Activated CD4-positive, alpha-beta T cell treated with anti-CD3 and anti-CD28 coated beads, Interleukin-2, Interleukin-6, amounts not matched to agents 100 ng/mL and 50 ng/mL, durations not matched to agents 16 hours and 8 hours (primary cell): ENCODE measurements at regions not wholly inside any gene's neighbourhood (a gene's known extent, or its start where the extent isn't known, plus 50 kb on each side); places are given as distances from the start of the nearest gene placed in this dataset.
"Not testable (repeated sequence)": the region's sequence is repeated elsewhere in the genome, so short reads cannot be mapped to it uniquely, and the experiment has no call there.

Source experiments
- DNase-seq: peaks from one replicate; pipeline ENCODE4 v3.0.0-alpha.2; 2020

DNA sequence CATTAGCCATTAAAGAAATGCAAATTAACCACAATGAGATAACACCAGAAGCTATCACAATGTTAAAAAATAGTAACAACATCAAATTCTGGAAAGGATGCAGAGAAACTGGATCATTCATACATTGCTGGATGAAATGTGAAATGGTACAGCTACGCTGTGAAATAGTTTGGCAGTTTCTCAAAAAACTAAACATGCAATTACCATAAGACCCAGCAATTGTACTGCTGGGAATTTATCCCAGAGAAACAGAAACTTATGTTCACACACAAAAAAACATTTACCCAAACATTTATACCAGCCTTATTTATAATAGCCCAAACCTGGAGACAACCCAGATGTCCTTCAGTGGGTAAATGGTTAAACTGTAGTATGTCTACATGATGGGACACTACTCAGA lies 592.9 kb downstream of the ZNF608 start:
- DNase-seq = no peak

DNA sequence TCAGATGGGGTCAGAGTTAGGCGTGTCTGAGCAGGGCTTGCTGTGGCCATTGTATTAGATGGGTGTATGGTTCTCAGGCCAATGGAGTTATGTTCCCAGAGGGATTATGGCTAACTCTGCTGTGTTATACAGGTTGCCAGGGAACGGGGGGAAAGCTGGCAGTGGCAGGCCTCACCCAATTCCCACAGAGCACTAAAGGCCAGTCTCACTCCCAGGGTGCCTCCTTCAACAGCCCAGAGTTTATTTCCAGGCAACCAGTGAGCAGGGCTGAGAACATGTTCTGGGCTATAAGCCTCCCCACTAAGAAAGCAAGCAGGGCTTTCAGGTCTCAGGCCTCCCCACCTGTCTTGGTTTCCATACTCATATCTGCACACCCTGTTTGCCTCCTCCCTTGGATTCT lies 597.9 kb downstream of the ZNF608 start:
- DNase-seq = no peak

DNA sequence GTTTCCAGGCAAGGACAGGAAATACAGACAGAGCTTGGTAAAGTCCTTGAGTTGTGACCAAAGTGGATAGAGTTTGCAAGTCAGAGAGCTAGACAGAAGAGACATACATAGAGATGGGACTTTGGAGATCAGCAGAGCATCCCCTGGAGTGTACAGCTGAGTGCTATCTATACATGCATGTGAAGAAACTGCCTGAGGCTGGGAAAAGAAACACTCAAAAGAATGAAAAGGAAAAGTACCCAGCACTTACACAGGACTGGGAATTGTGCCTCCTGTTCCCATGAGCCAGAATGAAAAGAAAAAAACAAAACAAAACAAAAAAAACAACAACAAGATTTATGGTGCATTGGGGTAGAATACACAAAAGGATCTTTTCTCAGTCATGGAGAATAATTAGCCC lies 606.4 kb downstream of the ZNF608 start:
- no peak for DNase-seq

DNA sequence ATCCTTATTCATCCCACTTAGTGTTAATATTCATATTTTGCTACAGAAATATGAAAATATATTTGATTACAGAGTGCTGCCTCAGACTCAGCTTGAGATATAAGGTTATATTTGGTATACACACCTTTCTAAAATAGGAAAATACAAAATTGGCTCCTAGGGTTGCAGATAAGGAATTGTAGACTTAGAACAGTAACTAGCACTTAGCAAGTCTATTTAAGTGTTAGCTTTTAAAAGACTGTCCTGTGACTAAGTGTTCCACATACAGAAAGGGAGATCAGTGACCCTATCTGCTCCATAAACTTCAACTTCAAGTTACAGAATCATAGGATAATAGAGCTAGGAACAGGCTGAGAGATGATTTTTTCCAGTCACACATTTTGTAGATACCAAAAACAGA lies 607.0 kb downstream of the ZNF608 start:
- DNase-seq = no peak

DNA sequence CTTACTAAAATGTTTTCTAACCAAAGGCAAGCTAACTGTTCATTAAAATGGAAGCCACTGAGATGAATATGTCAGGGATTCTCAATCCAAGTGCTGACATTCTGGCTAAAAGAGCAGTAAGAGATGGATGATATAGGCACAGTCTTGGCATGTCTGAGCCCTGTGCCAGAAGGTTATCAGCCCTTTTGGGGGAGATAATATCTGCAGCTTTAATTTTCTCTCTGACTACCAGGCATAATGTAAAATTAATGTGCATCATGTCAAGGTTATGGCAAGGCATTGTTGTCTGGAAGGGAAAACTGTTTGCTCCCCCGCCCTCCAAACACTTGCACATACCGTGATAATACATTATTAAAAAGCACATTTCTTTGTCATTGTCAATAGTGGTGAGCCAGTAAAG lies 609.8 kb downstream of the ZNF608 start:
- DNase-seq = no peak

DNA sequence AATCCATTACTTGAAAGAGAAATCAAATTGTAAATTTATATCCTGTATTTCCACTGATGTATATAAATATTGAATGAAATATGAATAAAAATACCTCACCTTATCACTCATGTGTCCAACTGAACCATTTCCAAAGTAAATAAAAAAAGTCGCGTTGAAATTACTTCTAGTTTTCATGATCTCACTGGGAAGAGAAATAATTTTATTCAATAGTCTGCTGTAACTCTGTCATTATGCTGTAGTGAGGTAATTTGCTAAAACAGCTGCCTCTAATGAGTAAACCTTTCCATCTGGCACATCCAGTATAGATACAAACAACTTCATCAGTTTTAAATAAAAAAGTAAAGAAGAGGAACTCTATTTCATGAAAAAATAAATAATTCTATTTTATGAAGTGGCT lies 611.5 kb downstream of the ZNF608 start:
- no peak for DNase-seq

DNA sequence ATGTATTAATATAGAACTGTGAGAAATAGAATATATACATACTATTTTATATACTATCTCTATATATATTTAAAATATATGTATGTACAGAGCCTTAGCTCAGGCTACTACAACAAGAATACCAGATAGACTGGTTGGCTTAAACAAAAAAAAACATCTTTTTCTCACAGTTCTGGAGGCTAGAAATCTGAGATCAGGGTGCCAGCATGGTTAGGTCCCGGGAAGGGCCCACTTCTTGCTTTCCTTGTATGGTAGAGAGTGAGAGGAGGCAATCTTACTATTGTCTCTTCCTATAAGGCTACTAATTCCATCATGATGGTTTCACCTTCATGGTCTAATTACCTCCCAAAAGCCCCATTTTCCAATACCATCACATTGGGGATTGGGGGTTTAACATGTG lies 613.0 kb downstream of the ZNF608 start:
- DNase-seq = no peak

DNA sequence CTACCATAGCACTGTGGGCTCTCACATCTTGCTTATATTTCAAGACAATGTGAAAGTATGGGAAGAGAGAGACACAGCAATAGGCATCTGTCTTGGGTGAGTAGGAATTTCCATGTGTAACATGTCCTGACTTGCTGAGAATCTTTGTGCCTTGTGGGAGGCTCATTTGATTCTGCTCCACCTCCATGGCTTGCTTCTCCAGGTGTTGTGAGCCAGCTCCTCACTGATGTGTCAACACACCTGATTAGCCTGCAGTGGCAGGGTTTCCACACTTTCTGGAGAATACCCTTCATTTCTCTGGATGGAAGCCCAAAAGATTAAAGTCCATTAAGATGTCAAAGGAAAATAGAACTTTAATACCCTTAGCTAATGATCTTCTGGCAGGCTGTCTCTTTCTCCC lies 613.6 kb downstream of the ZNF608 start:
- DNase-seq = no peak

DNA sequence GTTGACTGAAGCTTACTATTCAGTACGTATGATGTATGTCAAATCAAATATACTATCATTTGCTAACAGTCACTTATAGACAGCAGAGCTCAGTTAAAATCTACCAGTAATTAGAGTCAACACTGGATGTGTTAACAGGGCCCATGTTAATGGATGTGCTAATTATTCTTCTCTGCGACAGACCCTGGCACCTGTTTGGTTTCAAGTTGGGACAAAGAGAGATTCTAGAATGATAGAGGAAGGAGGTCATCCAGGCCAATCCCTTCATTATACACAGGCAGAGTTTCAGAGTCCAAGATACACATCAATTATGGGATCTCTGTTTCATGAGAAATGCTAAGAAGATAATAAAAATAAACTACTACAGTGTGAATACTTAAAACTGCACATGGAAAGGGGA lies 615.0 kb downstream of the ZNF608 start:
- DNase-seq = no peak

DNA sequence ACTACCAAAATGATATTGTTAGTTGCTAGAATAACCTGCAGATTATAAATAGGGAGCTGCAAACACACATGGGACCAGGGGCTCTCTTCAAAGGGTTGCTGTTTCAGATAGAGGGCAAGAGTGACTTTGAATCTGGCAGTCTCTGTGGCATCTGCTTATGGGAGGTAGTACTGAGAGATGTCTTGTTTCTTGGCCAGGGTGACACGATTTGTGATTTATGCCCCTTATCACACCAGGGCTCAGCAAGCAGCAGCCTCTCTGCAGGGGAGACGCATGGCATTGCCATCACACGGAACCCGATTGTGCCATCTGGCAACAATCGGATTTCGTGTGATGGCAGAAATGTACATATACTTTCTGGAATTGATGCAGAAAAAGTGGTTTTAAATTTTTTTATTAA lies 615.6 kb downstream of the ZNF608 start:
- DNase-seq = no peak

DNA sequence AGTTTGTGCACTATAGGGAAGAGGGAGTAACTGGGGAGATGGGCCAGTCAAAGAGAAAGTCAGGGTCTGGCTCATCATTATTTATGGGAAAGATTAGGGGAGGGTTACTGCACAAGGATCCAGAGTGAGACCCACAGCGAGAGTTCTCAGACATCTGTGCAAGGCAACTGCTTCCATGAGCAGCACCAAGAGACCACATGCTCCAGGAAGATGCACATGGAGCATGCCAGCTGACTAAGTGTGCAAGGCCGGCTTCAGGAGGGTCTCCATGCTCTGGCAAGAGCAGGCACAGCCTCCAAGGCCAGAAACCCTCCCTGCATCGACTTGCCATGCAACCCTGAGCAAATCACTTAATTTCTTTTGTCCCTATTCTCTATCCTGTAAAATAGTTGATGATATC lies 616.9 kb downstream of the CSNK1G3 start:
- DNase-seq = no peak

DNA sequence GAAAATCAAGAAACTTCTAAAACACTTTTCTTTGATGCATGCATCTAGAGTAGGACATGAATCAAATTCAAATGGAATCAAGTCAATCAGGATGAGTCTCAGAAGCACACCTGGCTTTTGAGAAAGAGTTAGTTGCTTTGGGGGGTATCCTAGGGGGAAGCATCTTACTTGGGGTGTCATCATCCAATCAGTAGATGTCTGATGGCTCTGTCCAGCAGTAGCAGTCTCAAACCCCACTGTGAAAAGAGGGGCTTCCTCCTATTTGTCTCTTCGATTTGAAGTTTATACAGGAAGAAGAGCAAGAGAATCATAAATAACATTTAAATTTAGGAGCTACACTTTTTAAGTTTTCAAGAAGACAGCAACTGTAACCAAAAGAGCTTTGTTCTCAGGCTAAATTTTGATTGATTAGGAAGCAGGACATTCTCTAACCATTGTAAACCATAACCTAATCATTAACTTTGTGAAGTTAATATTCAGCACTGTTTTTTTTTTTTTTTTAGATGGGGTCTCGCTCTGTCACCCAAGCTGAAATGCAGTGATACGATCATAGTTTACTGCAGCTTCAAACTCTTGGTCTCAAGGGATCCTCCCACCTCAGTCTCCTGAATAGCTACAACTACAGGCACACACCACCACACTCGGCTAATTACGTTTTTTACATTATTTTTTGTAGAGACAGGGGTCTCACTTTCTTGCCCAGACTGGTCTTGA lies 614.7 kb downstream of the CSNK1G3 start:
- DNase-seq = no peak

DNA sequence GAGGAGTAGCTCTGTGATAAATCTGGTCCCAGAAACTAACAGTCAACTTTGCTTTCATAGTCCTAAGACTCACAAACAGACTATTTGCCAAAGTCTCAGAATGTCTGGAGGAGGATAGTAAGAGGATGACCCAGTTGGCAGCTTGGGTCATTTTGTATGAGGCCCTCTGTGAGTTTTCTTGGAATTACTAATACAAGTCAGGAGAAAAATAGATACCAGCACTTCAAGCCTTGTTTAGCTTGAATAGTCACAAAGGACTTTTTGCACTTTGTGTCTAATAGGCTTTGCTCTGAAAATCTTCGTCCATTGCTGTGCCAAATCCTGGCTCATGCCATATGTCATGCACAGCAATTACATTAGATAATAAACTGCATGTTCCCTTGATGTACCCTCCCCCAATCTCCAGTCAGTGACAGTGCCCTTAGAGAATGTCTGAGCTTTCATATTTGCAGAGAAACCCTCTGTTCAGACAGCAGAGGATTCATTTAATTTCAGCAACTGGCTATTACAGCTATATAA lies 612.8 kb downstream of the CSNK1G3 start:
- DNase-seq = no peak

DNA sequence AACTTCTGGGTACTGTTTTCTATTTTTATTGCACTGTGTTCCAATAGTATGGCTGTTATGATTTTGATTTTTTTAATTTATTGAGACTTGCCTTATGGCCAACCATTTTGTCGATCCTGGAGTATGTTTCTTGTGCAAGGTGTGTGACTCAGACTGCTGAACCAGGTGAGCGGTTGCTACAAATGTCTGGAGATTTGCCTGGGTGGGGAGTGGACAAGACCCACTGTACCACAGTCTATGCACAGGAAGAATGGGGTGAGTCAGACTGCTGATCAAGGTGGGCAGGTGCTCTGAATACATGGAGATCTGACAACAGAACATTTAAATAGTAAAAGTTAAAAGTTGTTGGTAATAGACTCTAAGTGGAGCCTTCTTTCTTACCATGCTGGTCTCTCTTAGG lies 609.2 kb downstream of the CSNK1G3 start:
- DNase-seq = no peak

DNA sequence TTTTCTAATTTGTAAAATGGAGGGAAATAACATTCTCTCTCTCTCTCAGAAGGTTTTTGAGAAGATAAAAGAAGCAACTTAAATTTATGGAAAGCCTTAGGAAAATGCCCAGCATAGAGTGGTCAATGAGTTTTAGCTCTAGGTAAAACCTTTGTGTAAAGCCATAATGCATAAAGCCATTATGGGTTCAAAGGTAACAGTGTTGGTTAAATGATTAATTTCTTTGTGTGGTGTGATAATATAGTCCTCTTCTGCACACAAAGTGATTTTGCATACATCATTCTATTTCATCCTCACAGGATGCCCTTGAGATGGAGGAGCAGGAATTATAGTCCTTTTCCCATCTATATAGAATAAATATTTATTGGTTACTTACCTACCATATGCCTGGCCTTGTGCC lies 602.9 kb downstream of the CSNK1G3 start:
- no peak for DNase-seq

DNA sequence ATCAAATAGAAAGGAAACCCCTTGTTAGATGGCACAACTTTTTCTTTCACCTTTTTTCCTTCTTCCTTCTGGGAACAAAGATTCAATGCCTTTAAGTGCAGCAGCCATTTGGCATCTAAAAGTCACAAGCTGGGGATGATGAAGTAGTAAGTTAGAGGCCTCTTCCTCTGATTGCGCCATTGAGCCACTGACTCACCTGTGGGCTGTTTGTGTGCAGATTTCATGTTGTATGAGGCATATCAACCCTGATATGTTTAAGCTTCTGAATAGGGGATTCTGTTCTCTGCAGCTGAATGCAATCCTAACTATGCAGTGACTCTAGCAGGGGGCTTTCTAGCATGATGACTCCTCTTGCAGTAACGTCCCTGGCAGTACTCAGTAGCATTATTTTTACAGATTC lies 599.9 kb downstream of the CSNK1G3 start:
- no peak for DNase-seq

DNA sequence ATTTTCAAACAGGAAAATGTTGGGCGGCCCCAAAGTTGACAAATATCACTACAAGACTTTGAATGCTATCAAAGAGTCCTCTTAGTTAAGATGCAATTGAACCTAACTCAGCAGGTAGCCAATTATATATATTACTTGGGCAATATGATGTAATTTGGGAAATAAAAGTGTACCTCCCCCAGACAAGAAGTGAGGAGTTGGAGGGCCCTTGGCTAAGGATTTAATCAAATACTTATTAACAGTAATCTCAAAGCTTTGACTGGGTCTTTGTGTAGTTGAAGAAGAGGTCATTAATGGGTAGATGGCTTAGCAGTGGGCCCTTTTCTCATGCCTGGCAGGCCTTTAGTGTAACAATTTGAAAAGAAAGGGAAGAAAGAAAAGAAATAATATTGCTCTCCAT lies 599.0 kb downstream of the CSNK1G3 start:
- no peak for DNase-seq

DNA sequence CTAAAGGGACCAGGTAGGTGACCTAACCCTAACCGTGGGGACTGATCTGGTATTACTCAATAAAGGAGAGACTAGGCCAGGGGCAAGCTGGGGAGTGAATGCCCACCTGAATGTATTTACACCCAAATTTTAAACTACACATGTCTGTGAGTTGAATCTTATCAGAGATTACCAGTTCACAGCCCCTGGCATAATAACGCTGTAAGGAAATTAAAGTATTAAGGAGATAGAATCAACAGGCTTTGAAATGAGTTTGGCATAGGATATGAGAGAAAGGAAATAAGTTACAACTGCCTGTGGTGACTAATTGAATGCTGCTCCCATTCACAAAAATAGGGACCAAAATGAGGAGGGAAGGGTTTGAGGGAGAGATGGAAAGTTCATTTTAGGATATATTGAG lies 593.3 kb downstream of the CSNK1G3 start:
- no peak for DNase-seq

DNA sequence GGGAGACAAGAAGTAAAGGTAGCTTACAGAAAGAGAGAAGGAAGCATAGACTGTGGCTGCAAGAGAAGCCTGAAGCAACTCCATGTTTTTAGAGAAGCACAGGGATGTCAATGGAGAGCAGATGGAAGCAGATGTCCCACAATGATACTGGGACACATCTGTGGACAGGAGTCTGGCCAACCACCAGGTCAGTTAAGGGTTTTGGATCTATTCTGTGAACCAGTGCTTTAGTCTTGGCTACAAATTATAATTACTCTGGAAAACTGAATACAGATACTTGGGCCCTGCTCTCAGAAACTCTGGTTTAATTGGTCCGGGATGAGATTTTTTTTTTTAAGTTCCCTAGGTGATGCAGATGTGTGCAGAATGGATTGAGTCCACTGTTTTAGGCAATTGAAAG lies 592.8 kb downstream of the CSNK1G3 start:
- no peak for DNase-seq

DNA sequence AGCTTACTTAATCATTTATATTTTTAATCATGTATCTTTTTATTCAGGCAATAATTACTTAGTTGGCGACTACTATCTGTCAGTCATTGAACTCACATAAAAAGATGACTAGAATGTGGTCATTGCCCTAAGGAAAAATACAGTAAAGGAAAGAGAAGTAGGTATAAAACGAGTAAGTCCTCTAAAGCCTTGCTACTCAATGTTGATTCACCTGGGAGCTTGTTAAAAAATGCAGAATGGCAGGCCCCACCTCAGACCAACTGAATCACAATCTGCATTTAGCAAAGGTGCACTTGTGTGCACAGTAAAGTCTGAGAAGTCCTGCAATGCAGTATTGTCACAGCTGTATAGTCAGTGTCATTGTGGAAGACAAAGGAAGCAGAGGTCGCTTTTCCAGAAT lies 592.4 kb downstream of the CSNK1G3 start:
- DNase-seq = no peak

DNA sequence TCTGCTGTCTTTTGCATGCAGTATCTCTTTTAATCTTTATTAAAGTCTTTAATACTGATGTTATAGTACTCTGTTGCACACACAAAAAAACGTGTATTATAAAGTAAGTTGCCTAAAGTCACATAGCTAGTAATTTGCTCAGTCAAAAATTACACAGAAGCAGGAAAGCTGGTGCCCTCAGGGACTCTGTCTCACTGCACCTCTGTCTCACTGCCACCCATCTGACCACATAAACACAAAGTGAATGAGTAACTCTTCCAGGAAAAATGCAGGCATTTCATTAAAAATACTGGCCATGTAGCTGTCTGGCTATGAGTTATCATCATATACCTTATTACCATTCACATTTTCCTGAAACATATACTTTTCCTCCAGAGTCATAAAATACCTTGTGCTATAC lies 591.7 kb downstream of the CSNK1G3 start:
- no peak for DNase-seq

DNA sequence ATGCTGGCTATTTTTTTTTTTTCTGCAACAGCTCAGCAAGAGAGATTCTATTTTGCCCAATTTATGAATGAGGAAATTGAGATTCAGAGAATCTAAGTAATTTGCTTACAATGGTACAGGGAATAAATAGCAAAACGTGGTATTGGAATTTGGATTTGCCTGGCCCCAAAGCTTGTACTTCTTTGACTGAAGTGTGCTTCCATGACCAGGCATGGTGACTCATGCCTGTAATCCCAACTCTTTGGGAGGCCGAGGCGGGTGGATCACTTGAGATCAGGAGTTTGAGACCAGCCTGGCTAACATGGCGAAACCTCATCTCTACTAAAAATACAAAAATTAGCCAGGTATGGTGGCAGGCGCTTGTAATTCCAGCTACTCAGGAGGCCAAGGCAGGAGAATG lies 591.1 kb downstream of the CSNK1G3 start:
- not testable (repeated sequence) for DNase-seq

DNA sequence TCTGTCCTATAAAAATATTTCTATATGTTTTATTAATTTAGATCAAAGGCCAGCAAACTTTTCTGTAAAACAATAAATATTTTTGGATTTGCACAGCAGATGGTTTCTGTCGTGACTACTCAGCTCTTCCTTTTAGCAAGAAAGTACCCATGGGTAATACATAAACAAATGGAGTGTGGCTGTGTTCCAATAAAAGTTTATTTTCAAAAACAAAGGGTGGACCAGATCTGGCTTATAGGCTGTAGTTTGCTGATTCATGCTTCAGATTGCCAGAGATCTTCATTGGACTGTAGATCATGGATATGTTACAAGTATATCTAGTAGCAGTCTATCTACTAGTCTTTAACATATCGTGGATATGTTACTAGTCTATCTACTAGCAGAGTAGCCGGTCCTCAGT lies 590.5 kb downstream of the CSNK1G3 start:
- DNase-seq = no peak

DNA sequence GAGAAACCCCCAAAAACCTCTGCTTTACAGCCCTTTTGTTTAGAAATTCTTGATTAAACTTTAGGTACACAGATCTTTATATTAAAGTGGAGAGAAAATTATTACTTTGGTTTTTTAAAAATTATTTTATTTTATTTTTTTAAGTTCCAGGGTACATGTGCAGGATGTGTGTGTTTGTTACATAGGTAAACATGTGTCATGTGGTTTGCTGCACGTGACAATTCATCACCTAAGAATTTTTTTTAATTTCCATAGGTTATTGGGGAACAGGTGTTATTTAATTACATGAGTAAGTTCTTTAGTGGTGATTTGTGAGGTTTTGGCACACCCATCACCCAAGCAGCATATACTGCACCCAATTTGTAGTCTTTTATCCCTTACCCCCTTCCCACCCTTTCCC lies 581.7 kb downstream of the CSNK1G3 start:
- DNase-seq = no peak

DNA sequence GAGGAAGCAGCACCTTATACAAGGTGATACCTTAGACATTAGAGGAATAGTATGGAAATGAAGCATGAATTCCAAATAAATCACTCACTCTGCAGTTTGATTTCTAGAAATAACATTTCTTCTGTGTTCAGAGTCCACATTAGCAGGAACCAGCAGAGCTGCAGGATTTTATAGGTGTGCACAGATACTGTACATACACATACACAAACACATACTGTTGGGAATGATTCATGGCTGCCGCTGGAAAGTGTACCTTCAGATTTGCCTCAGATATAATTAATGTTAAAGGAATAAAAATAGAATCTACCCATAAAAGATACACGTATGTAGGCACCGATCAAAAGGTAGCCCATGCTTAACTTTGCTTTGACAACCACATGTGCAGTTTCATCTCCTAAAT lies 578.1 kb downstream of the CSNK1G3 start:
- DNase-seq = no peak

DNA sequence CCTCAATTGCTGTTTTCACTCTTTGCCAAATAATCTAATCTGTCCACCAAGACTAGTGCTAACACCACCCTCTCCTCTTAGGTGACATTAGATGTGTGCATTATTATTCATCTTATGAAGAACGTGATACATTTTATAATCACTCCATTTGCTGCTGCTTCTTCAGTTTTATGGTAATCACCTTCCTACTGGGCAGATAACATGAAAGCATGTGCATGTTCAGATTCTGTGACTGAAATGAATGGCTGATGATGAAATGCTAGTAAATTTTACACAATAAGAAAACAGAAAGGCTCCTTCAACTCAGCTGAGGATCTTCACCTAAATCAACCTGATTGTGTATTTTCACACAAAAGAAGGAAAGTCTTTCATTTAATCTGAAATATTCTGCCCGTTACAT lies 577.6 kb downstream of the CSNK1G3 start:
- no peak for DNase-seq
